Upper lobe of left lung (tissue), 4 donors: ENCODE measurements at regions not wholly inside any gene's neighbourhood (a gene's known extent, or its start where the extent isn't known, plus 50 kb on each side); places are given as distances from the start of the nearest gene placed in this dataset.

ENCODE experiments used
- POLR2A ChIP-seq, 4 donors: fragments of 450-650 bp; IDR thresholded peaks; one replicate each; pipeline ENCODE4 v1.5.1; 2016 to 2017; ENCODE audit warnings: antibody characterized with exemption in 4 of 4, mild to moderate bottlenecking in 2 of 4
- POLR2AphosphoS5 ChIP-seq, 2 donors: sonication (generic); formaldehyde crosslinking; IDR thresholded peaks; one replicate each; pipeline ENCODE4 v1.5.1; 2017; ENCODE audit warnings: antibody characterized with exemption in 2 of 2
- TF ChIP-seq, protein P1 (sequence below), 6 experiments: fragments of 450-650 bp in 4 of 6; fragments of 200-600 bp in 2 of 6; sonication (generic) in 2 of 6; IDR thresholded peaks; one replicate each; pipeline ENCODE4 v1.5.1; 2016 to 2019; ENCODE audit warnings: antibody characterized with exemption in 6 of 6

- TF ChIP-seq POLR2A (IDR thresholded peaks at IDR 0.05) (no peak), POLR2AphosphoS5 (IDR thresholded peaks at IDR 0.05) (no peak)
- TF ChIP-seq, protein P1, sequence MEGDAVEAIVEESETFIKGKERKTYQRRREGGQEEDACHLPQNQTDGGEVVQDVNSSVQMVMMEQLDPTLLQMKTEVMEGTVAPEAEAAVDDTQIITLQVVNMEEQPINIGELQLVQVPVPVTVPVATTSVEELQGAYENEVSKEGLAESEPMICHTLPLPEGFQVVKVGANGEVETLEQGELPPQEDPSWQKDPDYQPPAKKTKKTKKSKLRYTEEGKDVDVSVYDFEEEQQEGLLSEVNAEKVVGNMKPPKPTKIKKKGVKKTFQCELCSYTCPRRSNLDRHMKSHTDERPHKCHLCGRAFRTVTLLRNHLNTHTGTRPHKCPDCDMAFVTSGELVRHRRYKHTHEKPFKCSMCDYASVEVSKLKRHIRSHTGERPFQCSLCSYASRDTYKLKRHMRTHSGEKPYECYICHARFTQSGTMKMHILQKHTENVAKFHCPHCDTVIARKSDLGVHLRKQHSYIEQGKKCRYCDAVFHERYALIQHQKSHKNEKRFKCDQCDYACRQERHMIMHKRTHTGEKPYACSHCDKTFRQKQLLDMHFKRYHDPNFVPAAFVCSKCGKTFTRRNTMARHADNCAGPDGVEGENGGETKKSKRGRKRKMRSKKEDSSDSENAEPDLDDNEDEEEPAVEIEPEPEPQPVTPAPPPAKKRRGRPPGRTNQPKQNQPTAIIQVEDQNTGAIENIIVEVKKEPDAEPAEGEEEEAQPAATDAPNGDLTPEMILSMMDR (IDR thresholded peaks at IDR 0.05), result no peak
These were observed 213.8 kb upstream of the FGF13 start for GRCh38 chrX:138925330-138925729.
